A549 (cell line): ENCODE measurements at regions not wholly inside any gene's neighbourhood (a gene's known extent, or its start where the extent isn't known, plus 50 kb on each side); places are given as distances from the start of the nearest gene placed in this dataset.

Source experiments
- CTCF ChIP-seq: fragments of >200 bp; sonication (Bioruptor Twin); formaldehyde crosslinking; IDR thresholded peaks from 3 replicates; pipeline ENCODE4 v1.5.1; 2016
- ELK1 ChIP-seq: fragments of 150-350 bp; IDR thresholded peaks from 2 replicates; pipeline ENCODE4 v1.6.1; 2014; ENCODE audit warnings: low read depth, mild to moderate bottlenecking, low read length
- EP300 ChIP-seq, 2 experiments: fragments of >200 bp; sonication (Bioruptor Twin); formaldehyde crosslinking; IDR thresholded peaks; 2 replicates in 1 of 2; 3 replicates in 1 of 2; pipeline ENCODE4 v1.6.1; 2016 to 2017
- HDAC2 ChIP-seq: fragments of 200-600 bp; sonication (generic); IDR thresholded peaks from 2 replicates; pipeline ENCODE4 v1.6.1; 2016
- HMGXB4 ChIP-seq: fragments of 250-450 bp; sonication (Bioruptor Pico); IDR thresholded peaks from 2 replicates; pipeline ENCODE4 v1.5.0; 2021; ENCODE audit warnings: mild to moderate bottlenecking, moderate library complexity, borderline replicate concordance
- MYC ChIP-seq: IDR thresholded peaks from 2 replicates; pipeline ENCODE4 v1.6.1; 2012; ENCODE audit warnings: mild to moderate bottlenecking, inconsistent platforms, low read length, improper control_type of control experiment, borderline replicate concordance
- NR3C1 ChIP-seq: fragments of >200 bp; sonication (Bioruptor Twin); formaldehyde crosslinking; IDR thresholded peaks from 3 replicates; pipeline ENCODE4 v1.6.1; 2017
- POLR2A ChIP-seq: IDR thresholded peaks from 2 replicates; pipeline ENCODE4 v1.6.1; 2012; ENCODE audit warnings: mild to moderate bottlenecking, low read length
- RFX5 ChIP-seq: fragments of 450-650 bp; IDR thresholded peaks from 2 replicates; pipeline ENCODE4 v1.7.1; 2014; ENCODE audit warnings: antibody characterized with exemption, mild to moderate bottlenecking, moderate library complexity
- SREBF2 ChIP-seq: fragments of 450-650 bp; IDR thresholded peaks from 2 replicates; pipeline ENCODE4 v1.6.1; 2014; ENCODE audit warnings: mild to moderate bottlenecking, moderate library complexity
- USF2 ChIP-seq: fragments of 450-650 bp; IDR thresholded peaks from 2 replicates; pipeline ENCODE4 v1.6.1; 2014; ENCODE audit warnings: antibody characterized with exemption

GRCh38 chr16:79386299-79386698 is 214.2 kb downstream of the MAF start:
- TF ChIP-seq MYC (no peak), USF2 (no peak), POLR2A (no peak), EP300 (IDR thresholded peaks at IDR 0.05) (no peak), ELK1 (no peak), HDAC2 (no peak), NR3C1 (no peak), CTCF (no peak), RFX5 (no peak), HMGXB4 (CRISPR knock-in tag) (no peak), SREBF2 (no peak)
